Esophagus squamous epithelium (tissue), 4 donors: ENCODE measurements at regions not wholly inside any gene's neighbourhood (a gene's known extent, or its start where the extent isn't known, plus 50 kb on each side); places are given as distances from the start of the nearest gene placed in this dataset.

Source experiments
- POLR2A ChIP-seq, 4 donors: fragments of 450-650 bp; IDR thresholded peaks; one replicate each; pipeline ENCODE4 v1.6.1; 2017; ENCODE audit warnings: antibody characterized with exemption in 4 of 4, mild to moderate bottlenecking in 4 of 4, moderate library complexity in 3 of 4
- TF ChIP-seq, protein P1 (sequence below), 6 experiments: fragments of 450-650 bp in 4 of 6; fragments of 200-600 bp in 2 of 6; sonication (generic) in 2 of 6; IDR thresholded peaks; one replicate each; pipeline ENCODE4 v1.5.1; 2016 to 2019; ENCODE audit warnings: antibody characterized with exemption in 6 of 6, mild to moderate bottlenecking in 4 of 6, moderate library complexity in 4 of 6

GRCh38 chr5:103764403-103764802 lies 201.8 kb upstream of the NUDT12 start:
- TF ChIP-seq, protein P1, sequence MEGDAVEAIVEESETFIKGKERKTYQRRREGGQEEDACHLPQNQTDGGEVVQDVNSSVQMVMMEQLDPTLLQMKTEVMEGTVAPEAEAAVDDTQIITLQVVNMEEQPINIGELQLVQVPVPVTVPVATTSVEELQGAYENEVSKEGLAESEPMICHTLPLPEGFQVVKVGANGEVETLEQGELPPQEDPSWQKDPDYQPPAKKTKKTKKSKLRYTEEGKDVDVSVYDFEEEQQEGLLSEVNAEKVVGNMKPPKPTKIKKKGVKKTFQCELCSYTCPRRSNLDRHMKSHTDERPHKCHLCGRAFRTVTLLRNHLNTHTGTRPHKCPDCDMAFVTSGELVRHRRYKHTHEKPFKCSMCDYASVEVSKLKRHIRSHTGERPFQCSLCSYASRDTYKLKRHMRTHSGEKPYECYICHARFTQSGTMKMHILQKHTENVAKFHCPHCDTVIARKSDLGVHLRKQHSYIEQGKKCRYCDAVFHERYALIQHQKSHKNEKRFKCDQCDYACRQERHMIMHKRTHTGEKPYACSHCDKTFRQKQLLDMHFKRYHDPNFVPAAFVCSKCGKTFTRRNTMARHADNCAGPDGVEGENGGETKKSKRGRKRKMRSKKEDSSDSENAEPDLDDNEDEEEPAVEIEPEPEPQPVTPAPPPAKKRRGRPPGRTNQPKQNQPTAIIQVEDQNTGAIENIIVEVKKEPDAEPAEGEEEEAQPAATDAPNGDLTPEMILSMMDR (IDR thresholded peaks at IDR 0.05): no peak
- no peak for TF ChIP-seq POLR2A (IDR thresholded peaks at IDR 0.05)
